B cell (primary cell): ENCODE measurements at regions not wholly inside any gene's neighbourhood (a gene's known extent, or its start where the extent isn't known, plus 50 kb on each side); places are given as distances from the start of the nearest gene placed in this dataset.

Experiments
- ATAC-seq: fragments of 200-7000 bp; cut with Tn5 transposase; one replicate; pipeline ENCODE4 v1.10.0; 2021; ENCODE audit warnings: low read depth, mild to moderate bottlenecking, moderate number of reproducible peaks, moderate library complexity
- CTCF ChIA-PET: fragments of 350-600 bp; sonication (Branson Sonifier 250); formaldehyde crosslinking; loops from one replicate; lab custom pipeline; 2021; ENCODE audit warnings: antibody characterized with exemption, inconsistent platforms; lab: Charles Lee
- POLR2A ChIA-PET: fragments of 350-600 bp; sonication (Branson Sonifier 250); formaldehyde crosslinking; loops from one replicate; lab custom pipeline; 2021; ENCODE audit warnings: antibody characterized with exemption; lab: Charles Lee
- DNase-seq: peaks from one replicate; pipeline ENCODE4 v3.0.0; 2013
- H2AFZ ChIP-seq: 2 replicates; pipeline ENCODE4 v1.6.1; 2012; ENCODE audit warnings: mild to moderate bottlenecking, low read depth, low read length; ENCODE audit not compliant: insufficient read depth, poor library complexity, severe bottlenecking
- H3K27ac ChIP-seq, 2 donors: 1 replicate in 1 of 2; 2 replicates in 1 of 2; pipeline ENCODE4 v1.5.1; 2012 to 2013; ENCODE audit warnings: low read length in 2 of 2, mild to moderate bottlenecking in 2 of 2, moderate library complexity in 1 of 2
- H3K27me3 ChIP-seq, 4 experiments: fragments of 200-600 bp in 1 of 4; sonication (generic) in 1 of 4; replicated peaks in 1 of 4; 1 replicate in 2 of 4; 2 replicates in 2 of 4; pipeline versions ENCODE4 v1.6.1 to v1.7.0; 2013 to 2016; ENCODE audit warnings: low read length in 3 of 4, mild to moderate bottlenecking in 2 of 4, mixed read lengths in 1 of 4, moderate library complexity in 1 of 4; ENCODE audit not compliant: insufficient read depth in 4 of 4, control insufficient read depth in 3 of 4; ENCODE audit errors: control extremely low read depth in 1 of 4
- H3K36me3 ChIP-seq, 2 experiments: replicated peaks in 1 of 2; 1 replicate in 1 of 2; 2 replicates in 1 of 2; pipeline versions ENCODE4 v1.6.1 to v1.7.1; 2013; ENCODE audit warnings: low read length in 1 of 2; ENCODE audit not compliant: insufficient read depth in 2 of 2, control insufficient read depth in 1 of 2; ENCODE audit errors: control extremely low read depth in 1 of 2, extremely low read depth in 1 of 2
- H3K4me1 ChIP-seq, 2 donors: fragments of 200-600 bp in 1 of 2; sonication (generic) in 1 of 2; 1 replicate in 1 of 2; 2 replicates in 1 of 2; pipeline versions ENCODE4 v1.5.1 to v1.6.1; 2013 to 2017; ENCODE audit warnings: low read length in 2 of 2; ENCODE audit not compliant: control insufficient read depth in 2 of 2, insufficient read depth in 2 of 2
- H3K4me2 ChIP-seq: replicated peaks from 2 replicates; pipeline ENCODE3; 2012; ENCODE audit warnings: mild to moderate bottlenecking, low read depth, low read length; ENCODE audit not compliant: poor library complexity, severe bottlenecking
- H3K4me3 ChIP-seq, 5 experiments: fragments of 200-600 bp in 1 of 5; sonication (generic) in 1 of 5; 1 replicate in 3 of 5; 2 replicates in 2 of 5; pipeline versions ENCODE4 v1.5.1 to v1.7.0; 2011 to 2016; ENCODE audit warnings: low read length in 4 of 5, mild to moderate bottlenecking in 4 of 5, low read depth in 2 of 5, control low read depth in 1 of 5, moderate library complexity in 1 of 5; ENCODE audit not compliant: insufficient read depth in 1 of 5; ENCODE audit errors: control extremely low read depth in 1 of 5, extremely low read depth in 1 of 5
- H3K79me2 ChIP-seq: fragments of 200-600 bp; sonication (generic); one replicate; pipeline ENCODE4 v1.6.0; 2016; ENCODE audit warnings: low read length; ENCODE audit not compliant: control insufficient read depth, insufficient read depth
- H3K9ac ChIP-seq: fragments of 200-600 bp; sonication (generic); 2 replicates; pipeline ENCODE4 v1.6.1; 2017; ENCODE audit warnings: mild to moderate bottlenecking, low read length, moderate library complexity
- H3K9me3 ChIP-seq, 3 donors: one replicate each; pipeline versions ENCODE4 v1.6.1 to v1.7.1; 2013; ENCODE audit warnings: low read length in 2 of 3; ENCODE audit not compliant: control insufficient read depth in 2 of 3, insufficient read depth in 1 of 3; ENCODE audit errors: control extremely low read depth in 1 of 3
- H4K20me1 ChIP-seq: 2 replicates; pipeline ENCODE4 v1.6.0; 2012; ENCODE audit warnings: mild to moderate bottlenecking, low read length; ENCODE audit not compliant: insufficient read depth, control insufficient read depth, poor library complexity, severe bottlenecking
- H3K27ac Mint-ChIP-seq: one replicate; pipeline ENCODE4 v1.8.0; 2021; ENCODE audit warnings: mixed read lengths
- H3K27me3 Mint-ChIP-seq: one replicate; pipeline ENCODE4 v1.8.0; 2021; ENCODE audit warnings: mixed read lengths
- H3K4me1 Mint-ChIP-seq: one replicate; pipeline ENCODE4 v1.8.0; 2021; ENCODE audit warnings: mixed read lengths
- H3K4me3 Mint-ChIP-seq: one replicate; pipeline ENCODE4 v1.8.0; 2021; ENCODE audit warnings: mixed read lengths
- H3K9me3 Mint-ChIP-seq: one replicate; pipeline ENCODE4 v1.8.0; 2022; ENCODE audit warnings: mixed read lengths; ENCODE audit not compliant: insufficient read depth
- EZH2 ChIP-seq: IDR thresholded peaks from 2 replicates; pipeline ENCODE4 v1.6.1; 2012; ENCODE audit warnings: borderline replicate concordance, low read depth, mild to moderate bottlenecking, moderate library complexity, low read length; ENCODE audit not compliant: insufficient read depth, poor library complexity, severe bottlenecking
- WGBS: methylation state at CpG from one replicate; pipeline ENCODE4 v1.1.5; 2013; ENCODE audit warnings: missing lambda C conversion rate; ENCODE audit not compliant: insufficient coverage; 5-methylcytosine and 5-hydroxymethylcytosine counted together
- intact Hi-C: fragments of 100-400 bp; cut with micrococcal nuclease; formaldehyde crosslinking; loops from one replicate; pipeline ENCODE4 v1.10.0; 2022
- TF ChIP-seq, protein P1 (sequence below): fragments of 200-600 bp; IDR thresholded peaks from one replicate; pipeline ENCODE4 v1.8.0; 2022; ENCODE audit warnings: antibody characterized with exemption, mild to moderate bottlenecking

DNA sequence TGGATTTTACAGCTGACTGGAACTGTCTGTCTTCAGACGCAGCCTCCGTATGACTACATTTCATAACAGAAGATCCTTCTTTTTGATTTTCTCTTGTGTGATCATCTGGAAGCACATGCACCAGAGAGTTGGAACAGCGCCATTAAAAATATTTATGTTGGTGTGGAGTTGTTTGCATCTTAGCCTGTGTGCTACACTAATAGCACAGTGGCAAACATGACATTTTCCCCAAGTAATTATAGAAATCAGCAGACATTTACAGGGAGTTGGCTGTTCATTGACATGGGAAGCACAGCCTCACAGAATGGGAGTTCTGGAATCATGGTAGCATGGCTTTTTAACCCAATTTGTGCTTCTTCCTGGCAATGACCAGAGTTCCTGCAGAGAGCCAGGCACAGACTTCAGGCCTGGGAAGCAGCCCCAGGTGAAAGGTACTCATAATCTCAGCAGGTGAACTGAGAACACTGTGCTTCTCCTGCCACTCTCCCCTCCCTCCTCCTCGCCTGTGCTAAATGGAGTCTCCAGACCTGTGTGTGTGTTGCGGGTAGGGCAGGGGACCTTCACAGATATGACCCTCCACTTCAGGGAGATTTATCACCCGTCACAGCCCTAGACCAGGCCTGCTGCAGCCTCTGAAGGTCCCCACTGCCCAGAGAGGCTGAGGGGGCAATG lies 82.8 kb upstream of the PLET1 start:
- H3K27ac ChIP-seq, result no peak overlapping the region
- CTCF ChIA-PET, result no interaction called here
- no peaks in the 10 kb centered on the region for H3K4me1 Mint-ChIP-seq
- H3K79me2 ChIP-seq, result no peaks in the 10 kb centered on the region
- no peaks in the 10 kb centered on the region for H3K27me3 ChIP-seq
- intact Hi-C loops, result no loop called here
- DNase-seq (no peak), ATAC-seq (no peak)
- H3K36me3 ChIP-seq, result no peaks in the 10 kb centered on the region
- no peak overlapping the region for H3K4me3 ChIP-seq
- H3K27ac Mint-ChIP-seq, result no peak overlapping the region
- H2AFZ ChIP-seq, result no peak overlapping the region
- H3K4me1 ChIP-seq, result no peaks in the 10 kb centered on the region
- no peak overlapping the region for H3K4me3 Mint-ChIP-seq
- POLR2A ChIA-PET, result no interaction called here
- H3K9me3 ChIP-seq, result no peaks in the 10 kb centered on the region
- no peaks in the 10 kb centered on the region for H3K27me3 Mint-ChIP-seq
- no peak for TF ChIP-seq EZH2
- TF ChIP-seq, protein P1, sequence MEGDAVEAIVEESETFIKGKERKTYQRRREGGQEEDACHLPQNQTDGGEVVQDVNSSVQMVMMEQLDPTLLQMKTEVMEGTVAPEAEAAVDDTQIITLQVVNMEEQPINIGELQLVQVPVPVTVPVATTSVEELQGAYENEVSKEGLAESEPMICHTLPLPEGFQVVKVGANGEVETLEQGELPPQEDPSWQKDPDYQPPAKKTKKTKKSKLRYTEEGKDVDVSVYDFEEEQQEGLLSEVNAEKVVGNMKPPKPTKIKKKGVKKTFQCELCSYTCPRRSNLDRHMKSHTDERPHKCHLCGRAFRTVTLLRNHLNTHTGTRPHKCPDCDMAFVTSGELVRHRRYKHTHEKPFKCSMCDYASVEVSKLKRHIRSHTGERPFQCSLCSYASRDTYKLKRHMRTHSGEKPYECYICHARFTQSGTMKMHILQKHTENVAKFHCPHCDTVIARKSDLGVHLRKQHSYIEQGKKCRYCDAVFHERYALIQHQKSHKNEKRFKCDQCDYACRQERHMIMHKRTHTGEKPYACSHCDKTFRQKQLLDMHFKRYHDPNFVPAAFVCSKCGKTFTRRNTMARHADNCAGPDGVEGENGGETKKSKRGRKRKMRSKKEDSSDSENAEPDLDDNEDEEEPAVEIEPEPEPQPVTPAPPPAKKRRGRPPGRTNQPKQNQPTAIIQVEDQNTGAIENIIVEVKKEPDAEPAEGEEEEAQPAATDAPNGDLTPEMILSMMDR, result no peak
- WGBS, result 90% methylated on average over 2 of the region's 6 CpGs
- no peak overlapping the region for H3K9ac ChIP-seq
- H4K20me1 ChIP-seq, result no peaks in the 10 kb centered on the region
- H3K4me2 ChIP-seq, result no peak overlapping the region
- H3K9me3 Mint-ChIP-seq, result no peaks in the 10 kb centered on the region

DNA sequence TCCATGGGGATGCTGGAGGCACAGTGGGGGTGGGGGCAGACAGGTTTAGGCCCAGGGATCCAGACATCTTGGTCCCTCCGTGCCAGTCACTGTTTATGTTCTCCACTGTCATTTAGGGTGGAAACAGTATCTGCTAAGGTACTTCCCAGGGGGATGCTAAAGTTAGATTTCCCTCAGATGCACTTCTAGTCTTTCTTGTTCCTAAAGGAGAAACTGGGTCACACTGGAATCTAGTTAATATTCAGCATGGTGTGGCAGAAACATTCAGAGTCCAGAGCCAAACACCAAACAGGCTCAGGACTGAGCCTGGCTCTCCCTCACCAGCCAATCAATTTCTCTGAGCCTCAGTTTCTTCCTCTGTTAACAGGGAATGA lies 83.4 kb upstream of the PLET1 start:
- H3K27ac Mint-ChIP-seq, result no peak overlapping the region
- H3K27me3 Mint-ChIP-seq, result no peaks in the 10 kb centered on the region
- CTCF ChIA-PET, result no interaction called here
- POLR2A ChIA-PET, result no interaction called here
- ATAC-seq, result no peak
- H2AFZ ChIP-seq, result no peak overlapping the region
- H3K9me3 Mint-ChIP-seq, result no peaks in the 10 kb centered on the region
- H3K9me3 ChIP-seq, result no peaks in the 10 kb centered on the region
- no peaks in the 10 kb centered on the region for H3K4me1 ChIP-seq
- H3K9ac ChIP-seq, result no peak overlapping the region
- H3K4me1 Mint-ChIP-seq, result no peaks in the 10 kb centered on the region
- no peak overlapping the region for H3K4me3 ChIP-seq
- H3K36me3 ChIP-seq, result no peaks in the 10 kb centered on the region
- no peaks in the 10 kb centered on the region for H3K79me2 ChIP-seq
- no peak overlapping the region for H3K27ac ChIP-seq
- no peak overlapping the region for H3K4me3 Mint-ChIP-seq
- intact Hi-C loops, result no loop called here
- DNase-seq, result no peak
- H3K4me2 ChIP-seq, result no peak overlapping the region
- H3K27me3 ChIP-seq, result no peaks in the 10 kb centered on the region
- no peaks in the 10 kb centered on the region for H4K20me1 ChIP-seq
- WGBS, result 100% methylated on average over 1 of the region's 1 CpG
- no peak for TF ChIP-seq EZH2
- TF ChIP-seq, protein P1, result no peak
